DMS53 treated with DMSO at 0.1 percent for 48 hours (cell line): ENCODE measurements at regions not wholly inside any gene's neighbourhood (a gene's known extent, or its start where the extent isn't known, plus 50 kb on each side); places are given as distances from the start of the nearest gene placed in this dataset.

ENCODE experiments used
- DNase-seq: peaks from one replicate; lab custom pipeline; 2025; ENCODE audit not compliant: unreplicated experiment; lab: John Stamatoyannopoulos, UW

DNA sequence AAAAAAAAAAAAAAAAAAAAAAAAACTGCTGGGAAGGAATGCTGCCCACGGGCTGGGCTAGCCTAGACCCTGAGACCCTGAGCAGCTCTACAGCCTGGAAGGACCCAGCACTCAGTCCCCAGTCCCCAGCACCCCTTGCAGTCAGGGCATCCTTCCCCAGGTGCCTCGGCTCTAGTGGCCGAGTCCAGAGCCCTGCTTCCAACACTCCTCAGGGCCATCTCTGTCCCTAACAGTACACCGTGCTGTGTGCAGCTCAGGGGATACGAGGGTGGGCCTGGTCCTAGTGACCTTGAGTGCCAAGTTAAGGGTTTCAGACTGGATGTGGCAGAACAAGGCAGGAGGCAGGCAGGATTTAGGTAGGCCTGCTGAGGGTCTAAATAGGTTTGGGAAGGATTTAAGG lies 50.2 kb upstream of the LRP8 start:
- no peak for DNase-seq

DNA sequence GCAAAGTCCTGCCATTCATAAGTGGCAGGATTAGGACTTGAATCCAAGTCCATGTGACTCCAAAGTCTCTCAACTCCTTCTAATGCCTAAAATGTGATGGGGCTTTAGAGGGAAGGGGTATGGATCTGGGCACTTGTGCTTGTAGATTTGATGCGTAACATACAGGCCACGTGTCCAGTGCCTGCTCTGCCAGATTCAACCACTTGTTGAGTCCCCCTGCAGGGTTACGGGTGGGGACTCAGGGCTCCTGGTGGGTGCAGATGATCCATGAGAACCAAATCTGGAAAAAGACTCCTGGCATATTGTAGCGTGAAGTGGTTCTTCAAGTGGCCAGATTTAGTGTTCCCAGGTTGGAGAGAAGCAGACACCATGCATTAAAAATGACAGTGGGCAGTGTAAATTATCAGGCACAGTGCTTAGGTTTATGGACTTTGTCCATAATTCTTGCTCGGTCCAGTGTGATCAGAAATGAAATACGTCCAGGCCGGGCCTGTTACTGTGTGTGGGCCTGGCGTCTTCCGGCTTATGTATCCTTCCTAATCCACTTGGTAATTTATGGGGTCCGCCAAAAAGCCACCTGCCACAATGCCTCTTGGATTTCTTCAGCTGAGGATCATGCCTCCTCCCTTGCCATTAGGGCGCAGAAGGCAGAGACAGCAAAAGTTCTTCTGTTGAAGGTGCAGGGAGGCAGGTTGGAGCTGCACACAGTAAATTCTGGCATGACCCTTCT lies 51.2 kb upstream of the LRP8 start:
- no peak for DNase-seq

DNA sequence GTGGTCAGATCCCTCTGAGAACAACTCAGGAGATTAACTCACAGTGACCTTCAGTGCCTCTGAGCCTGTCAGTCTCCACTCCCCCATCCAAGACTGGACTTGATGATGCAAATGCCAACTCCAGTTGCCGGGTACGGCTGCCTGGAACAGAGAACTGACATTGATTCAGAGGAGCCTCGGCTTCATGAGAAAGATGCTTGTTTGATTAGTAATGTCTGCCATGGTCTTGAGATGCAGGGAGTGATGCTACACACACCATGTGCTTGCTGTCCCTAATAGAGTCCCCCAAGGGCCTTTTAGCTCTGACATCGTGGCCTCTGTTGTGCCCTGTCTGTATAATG lies 51.8 kb upstream of the LRP8 start:
- no peak for DNase-seq

DNA sequence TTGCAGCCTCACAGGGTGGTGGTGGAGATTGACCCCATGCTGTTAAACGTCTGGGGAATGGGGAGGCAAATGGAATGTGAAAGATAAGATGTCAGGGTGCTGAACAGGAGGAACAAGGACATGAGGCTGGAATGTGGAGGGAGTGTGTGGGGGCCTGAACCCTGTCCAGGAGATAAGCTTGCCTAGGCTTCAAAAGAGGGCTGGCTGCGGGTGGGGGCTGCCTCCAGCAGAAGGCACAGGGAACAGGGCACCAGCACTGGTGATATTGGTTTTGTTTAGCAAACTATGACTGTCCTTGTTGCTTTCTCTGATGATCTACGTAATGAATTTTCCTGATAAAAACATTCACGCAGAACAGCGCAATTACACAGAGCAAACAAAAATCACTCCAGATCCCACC lies 52.4 kb upstream of the LRP8 start:
- DNase-seq = no peak

DNA sequence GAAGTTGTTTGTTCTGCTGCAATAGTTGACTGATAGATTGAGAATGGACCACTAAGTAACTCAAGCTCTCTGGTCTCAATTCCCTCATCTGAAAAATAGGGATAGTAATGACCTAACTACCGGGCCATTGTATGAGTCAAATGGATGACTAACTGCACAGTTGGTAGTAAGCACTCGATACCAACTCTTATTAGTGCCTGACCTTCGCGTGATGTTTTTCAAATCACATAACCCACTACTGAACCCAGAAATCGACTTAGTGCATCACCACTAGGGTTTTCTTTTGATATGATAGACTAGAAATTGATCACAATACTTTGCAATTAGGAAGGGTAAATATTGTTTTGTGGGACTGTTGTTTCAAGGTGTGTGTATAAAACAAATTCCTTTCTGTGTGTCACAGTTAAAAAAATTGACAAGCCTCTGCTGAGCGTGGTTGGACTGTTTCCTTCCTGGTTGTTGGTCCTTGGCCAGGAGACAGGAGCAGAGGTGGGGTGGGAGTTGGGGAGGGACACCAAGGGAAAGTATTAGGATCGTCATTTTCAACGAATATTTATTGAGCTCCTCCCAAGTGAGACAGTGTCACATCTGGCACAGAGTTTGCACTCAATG lies 54.0 kb upstream of the LRP8 start:
- DNase-seq = no peak

DNA sequence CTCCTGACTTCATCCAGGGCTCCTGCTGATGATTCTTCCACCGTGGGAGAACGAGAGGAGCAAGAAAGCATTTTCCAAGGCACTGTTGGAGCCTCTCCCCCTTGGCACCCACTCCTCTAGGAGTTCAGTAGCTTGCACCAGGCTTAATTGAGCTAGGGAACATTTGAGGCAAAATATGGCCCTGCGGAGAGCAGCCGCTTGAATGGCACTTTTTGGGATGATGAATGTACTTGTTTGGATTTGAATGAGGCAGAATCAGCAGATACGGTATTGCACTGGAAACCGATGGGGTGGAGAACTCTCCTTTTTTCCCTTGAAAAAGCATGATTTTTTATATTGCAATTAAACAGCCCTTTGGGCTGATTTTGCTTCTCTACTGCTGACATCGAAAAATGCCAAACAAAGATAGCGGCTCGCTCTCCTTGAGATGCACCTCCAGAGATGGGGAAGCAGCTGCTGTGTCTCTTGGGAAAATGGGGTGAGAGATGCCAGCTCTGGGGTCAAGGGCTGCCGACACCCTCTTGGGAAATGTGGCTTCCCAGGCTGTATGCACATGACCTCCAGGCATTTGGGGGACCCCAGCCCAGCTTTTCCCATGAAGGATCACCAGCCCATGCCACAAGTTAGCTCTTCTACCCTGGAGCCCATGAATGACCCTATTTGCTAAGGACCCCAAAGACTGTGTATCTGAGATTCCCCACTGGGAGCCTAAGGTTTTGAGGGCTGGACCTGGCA lies 55.4 kb upstream of the LRP8 start:
- no peak for DNase-seq

DNA sequence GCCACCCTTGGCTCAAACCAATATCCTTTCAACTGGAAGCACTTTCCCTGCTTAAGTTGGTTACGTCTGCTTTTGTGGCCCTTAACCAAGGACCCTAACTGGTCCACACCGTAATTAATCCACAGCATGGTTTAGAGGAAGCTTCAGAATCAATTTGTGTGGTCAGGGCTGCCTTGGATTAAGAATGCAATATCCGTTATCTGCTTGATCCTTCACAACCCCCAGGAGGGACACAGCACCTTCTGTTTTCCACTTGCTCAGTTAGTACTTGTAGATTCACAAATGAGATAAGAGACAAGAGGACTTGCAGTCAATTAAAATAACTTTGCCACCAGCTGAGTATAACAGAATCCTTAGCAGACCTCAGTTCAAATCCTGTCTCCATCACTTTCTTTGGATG lies 56.9 kb upstream of the LRP8 start:
- no peak for DNase-seq

DNA sequence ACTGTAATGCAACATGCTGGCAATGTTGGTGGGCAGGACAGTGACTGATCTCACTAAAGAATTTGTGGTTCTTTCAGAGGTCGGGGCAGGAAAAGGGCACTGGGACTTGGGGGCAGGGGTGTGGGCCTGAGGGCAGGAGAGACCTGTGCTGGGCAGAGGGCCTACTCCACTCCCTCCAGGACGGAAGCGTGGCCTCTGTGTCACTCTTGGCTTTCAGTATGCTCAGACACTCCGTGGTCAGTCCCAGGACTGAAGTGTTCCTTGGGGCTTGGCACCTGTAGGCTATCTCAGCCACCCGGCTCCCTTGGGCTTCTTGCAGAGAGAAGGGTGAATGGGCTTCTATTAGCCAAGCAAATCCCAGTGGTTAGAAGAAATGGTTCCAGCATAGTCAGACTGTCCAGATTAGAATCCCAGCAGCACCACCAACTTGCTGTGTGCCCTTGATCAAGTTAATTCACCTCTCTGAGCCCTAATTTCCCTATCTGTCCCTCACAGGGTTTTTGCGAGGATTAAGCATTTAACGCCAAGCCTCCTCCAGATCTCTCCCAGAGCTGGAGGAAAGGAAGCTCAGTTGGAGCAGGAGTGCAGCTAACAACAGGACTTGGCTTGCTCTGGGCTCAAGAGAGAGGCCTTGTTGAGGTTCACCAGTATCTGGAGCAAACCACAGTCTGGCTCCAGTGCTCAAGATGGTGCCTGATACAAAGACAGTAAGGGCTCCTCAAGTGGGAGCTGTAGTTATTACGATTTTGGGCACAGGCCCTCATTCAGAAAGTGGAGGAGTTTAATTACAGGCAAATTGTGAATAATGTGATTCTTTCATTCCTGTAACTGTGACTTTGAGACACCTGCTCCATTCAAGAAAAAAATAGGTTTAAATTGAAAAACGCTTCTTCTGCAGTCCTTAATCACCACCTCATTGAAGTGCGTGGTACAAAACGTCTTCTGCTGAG lies 57.7 kb upstream of the LRP8 start:
- DNase-seq = no peak

DNA sequence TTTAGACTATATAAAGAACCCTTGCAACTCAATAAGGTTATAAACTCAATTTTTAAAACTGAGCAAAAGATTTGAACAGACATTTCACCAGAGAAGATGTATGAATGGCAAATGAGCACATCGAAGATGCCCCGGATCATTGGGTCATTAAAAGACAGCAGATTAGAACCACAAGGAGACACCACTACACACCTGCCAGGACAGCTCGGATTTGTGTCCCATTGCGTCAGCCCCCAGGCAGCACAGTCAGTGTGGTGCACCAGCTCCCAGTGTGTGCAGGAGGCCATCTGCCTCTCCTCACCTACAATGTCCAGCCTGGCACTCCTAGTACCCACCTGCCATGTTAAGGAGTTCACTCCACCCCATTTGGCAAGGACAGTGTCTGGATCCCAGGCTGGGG lies 61.1 kb upstream of the LRP8 start:
- DNase-seq = no peak

DNA sequence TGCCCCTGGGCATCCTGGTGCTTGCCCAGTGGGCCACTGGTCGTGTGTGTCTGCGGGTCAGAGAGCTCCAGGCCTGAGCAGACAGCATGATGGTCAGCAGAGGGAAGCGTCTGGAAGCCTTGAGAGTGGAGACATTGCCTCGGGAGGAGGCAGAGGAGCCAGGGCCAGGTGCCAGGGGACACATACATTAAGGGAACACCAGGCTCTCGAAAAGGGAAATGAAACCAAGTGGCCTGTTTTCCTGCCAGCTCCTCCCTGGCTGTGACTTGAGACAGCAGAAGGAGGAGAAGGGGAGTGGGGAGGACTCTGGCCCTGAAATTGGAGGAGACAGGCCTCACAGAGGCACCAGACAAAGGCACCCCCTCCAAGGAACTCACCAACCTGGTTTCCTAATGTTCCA lies 62.4 kb upstream of the LRP8 start:
- no peak for DNase-seq

DNA sequence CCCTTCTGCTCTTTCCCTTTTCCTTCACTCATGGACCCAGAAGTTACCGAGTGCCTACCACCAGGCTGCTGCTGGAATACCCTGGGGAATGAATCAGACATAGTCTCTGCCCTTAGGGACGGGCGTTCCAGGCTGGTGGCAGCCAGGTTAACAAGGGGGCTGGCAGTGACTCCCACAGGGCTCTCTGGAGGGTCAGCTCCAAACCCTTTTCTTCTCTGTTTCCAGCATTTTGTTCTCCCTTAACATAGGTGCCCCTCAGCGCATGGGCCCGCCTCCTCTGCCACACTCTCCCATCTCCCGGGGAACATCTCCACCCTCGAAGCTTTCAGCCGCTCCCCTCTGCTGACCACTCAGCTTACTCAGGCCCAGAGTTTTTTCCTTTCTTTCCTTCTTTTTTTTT lies 62.9 kb upstream of the LRP8 start:
- DNase-seq = no peak

DNA sequence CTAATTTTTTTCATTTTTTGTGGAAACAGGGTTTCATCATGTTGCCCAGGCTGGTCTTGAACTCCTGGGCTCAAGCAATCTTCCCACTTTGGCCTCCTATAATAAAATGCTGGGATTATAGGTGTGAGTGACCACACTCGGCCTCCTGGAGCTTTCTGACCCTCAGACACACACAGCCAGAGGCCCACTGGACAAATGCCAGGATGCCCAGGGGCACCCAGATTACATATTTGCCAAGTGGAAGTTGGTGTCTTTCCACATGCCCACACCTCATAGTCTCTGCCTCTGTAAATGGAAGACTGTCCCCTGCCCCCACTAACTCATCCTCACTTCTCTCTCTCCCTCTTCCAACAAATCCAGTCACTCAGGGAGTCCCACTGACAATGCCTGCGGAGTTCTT lies 63.4 kb upstream of the LRP8 start:
- no peak for DNase-seq

DNA sequence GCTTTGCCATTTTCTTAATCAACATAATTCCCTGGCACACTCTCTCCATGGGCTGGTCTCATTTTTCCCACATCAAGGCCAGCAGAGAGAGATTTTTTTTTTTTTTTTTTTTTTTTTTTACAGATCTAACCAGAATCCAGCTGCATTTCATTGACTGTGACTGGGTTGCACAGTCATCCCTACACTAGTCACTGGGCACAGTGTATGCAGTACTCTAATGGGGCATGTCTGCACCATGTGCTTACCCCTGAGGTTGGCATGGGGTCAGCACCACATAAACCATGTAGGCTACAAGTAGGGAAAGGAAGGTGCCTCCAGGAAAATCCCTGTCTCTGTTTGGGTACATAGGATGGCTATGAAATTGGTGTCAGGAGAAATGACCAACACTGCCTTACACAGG lies 64.1 kb upstream of the LRP8 start:
- no peak for DNase-seq

DNA sequence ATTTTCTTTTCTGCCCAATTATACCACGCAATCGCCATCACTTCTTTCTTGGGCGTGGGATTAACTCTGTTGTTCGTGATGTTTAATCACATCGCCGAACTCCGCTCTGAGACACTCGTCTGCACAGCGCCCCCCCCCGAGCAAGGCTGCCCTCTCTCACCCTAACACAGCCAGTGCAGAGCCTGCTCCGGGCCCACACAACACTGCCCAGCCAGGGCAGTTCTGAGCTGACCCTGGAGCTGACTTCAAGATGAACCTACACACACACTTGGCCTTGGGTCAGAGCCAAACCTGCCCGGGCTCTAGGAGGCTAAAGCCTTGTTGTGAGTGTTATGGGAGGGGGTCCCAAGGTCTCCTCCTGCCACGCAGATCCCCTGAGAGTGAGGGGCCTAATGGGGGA lies 64.6 kb upstream of the LRP8 start:
- no peak for DNase-seq

DNA sequence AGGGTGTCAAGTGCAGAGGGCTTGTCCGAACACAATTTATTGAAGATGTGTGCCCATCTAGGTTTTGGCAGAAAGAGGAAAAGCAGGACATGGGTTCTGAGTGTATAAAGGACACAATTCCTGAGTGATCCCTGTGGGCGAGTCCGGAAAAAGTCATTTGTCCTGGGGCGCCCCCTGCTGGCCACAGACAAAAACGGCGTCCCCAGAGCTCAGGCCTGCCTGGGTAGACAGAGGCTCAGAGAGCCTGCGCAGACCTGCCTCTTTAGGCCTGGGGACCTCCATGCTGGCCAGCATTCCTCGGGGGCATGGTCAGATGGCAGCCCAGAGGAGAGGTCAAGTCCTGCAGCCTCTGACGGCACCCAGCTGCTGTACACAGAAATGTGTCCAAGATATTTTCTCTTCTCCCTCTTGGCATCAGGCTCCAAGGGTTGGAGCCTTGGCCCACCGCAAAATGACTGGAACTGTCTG lies 65.5 kb upstream of the LRP8 start:
- peak; percentile 83 for DNase-seq

DNA sequence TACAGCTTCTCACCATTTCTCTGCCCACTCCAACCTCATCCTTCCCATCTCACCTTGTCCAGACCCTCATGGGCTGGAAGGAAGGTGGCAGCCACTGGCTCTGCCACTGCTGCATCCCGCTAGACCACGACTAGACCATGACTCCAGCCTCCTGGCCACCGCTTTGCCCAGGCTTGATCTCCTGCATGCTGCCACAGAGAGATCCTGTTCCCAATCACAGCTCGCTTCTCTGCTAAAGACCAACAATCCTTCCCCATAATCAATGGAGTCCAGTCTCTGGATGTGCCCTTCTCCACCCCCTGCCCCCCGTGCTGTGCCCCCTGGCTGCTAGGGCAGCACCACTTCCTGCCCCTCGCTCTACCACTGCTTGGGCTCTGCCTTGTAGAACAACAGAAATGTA lies 64.9 kb upstream of the DMRTB1 start:
- DNase-seq = no peak

DNA sequence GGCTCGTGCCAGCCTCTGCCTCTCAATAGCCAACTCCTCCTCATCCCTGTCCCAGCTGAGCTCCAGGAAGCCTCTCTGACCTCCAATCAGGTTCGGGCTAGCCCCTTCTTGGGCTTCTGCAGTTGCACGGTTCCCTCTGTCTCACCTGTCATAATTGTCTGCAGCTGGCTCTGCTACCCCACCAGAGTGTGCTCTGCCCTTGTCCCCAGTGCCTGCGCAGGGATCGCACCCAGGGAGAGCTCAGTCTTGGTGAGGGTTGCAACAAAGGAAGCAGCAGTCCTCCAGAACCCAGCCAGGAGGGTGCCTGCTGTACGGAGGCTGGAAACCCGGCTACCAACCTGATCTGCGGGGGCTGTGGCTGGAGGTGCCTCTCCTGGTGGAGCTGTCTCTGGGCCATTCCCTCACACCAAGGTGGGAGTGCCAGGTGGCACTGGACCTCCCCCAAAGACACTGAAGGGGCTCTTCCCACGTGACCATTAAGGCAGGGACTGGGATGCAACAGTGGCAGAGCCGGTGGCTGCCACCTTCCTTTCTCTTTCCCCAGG lies 63.5 kb upstream of the DMRTB1 start:
- no peak for DNase-seq

DNA sequence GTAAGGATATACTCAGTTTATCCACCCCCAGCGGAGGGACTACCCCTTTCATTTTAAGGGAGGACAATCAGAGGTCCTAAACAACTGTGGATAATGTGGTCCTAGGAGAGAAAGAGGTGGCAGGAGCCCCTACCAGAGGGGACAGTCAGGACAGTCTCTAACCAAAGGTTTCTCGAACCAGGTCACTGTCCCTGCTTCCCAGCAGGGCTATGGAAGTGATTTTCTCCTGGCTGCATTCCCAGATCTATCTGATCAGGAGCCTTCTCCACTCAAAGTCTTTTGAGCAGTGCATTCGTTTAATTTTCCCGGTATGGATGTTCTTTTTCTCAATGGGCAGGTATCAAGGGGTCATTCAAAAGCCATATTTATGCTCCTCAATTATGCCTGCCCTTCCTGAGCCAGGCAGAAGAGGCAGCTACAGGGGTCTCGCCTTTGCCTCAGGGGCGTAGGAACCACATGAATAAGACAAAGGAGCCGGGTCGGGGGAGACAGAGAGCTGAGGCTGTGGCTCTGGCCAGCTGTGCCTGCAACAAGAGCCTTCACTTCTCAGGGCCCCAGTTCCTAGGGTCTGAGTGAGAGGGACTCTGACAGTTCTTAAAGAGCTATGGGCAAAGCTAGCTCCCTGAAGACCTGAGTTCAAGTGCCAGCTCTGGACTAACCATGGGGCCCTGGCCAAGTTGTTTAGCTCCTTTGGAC lies 62.5 kb upstream of the DMRTB1 start:
- DNase-seq = no peak

DNA sequence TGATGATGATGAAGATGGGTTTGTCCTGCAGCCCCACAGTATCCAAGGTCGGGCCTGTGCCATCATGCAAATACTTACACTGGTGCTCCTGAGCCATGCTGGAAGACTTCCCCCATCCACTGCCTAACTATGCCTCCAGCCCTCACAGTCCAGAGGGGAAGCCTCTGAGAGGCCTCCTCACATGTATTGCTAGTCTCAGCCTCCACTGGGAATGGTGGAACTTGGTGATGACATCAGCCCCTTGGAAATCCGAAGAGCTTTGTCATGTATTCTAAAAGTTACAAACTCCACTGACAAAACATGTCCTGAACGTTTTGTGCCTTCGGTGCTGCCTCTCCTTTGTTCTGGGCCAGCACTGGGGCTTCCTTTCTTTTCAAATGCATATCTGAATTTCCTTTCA lies 61.1 kb upstream of the DMRTB1 start:
- DNase-seq = no peak

DNA sequence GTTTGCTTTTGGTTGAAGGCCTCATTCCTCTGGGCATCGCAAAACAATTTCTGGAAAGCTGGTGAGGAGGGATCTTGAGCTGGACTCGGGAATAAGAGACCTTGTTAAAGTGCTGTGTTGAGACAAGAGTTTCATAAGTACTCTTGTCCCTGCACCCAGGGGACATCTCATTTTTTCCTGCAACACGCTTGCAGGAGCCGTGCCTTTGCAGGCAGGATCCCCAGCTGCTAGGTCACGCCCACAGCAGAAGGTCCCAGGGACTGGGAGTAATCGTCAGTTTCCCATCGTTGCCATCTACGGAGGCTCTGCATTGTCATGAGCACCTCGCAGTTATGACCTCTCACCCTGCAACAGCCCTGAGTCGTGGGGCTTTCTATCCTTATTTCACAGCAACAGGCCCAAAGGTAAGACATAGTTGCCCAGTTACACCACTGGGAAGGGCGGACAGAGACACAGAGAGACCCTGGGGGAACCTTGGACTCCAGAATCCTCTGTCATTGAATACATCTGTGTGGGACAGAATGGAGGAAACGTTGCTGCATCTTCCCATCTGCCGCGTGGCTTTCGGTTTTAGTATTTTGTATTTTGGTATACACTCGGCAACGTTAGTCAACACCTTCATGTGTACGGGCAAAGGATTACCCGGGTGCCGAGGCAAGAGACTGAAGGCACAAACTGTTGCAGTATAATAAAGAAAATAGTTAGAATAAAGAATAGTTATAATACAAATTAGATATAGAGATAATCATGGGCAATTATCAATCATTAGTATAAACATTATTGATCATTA lies 60.4 kb upstream of the DMRTB1 start:
- DNase-seq = no peak
